CD4-positive, alpha-beta T cell treated with Interferon gamma for 1 hour (primary cell): ENCODE measurements at regions not wholly inside any gene's neighbourhood (a gene's known extent, or its start where the extent isn't known, plus 50 kb on each side); places are given as distances from the start of the nearest gene placed in this dataset.

Experiments used
- DNase-seq: peaks from one replicate; pipeline ENCODE4 v3.0.0-alpha.2; 2020

GRCh38 chr12:127297327-127297726 is 969.6 kb upstream of the TMEM132C start:
- no peak for DNase-seq

- no peak for DNase-seq
Observed at GRCh38 chr12:127300075-127300474, 966.9 kb upstream of the TMEM132C start.

- no peak for DNase-seq
Observed at GRCh38 chr12:127300753-127301152, 966.2 kb upstream of the TMEM132C start.

DNA sequence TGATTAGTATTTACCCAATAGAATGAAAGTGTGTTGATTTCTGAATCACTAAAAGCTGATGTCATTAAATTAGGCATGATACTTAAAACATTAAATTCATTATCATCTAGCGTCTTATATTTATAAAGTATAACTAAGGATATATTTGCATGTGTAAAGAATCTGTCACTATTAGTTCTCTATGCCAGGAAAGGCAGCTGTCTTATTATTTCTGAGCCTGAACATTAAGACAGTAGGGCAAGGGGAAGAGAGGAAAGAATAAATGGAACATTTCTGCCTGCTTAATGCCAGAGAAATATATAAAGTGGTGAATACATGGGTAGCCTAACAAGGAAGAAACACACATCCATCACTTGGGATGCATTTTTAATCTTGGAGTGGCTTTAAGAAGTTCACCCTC is 965.1 kb upstream of the TMEM132C start:
- no peak for DNase-seq

- DNase-seq = no peak
Observed at GRCh38 chr12:127304751-127305725, 961.9 kb upstream of the TMEM132C start.

DNA sequence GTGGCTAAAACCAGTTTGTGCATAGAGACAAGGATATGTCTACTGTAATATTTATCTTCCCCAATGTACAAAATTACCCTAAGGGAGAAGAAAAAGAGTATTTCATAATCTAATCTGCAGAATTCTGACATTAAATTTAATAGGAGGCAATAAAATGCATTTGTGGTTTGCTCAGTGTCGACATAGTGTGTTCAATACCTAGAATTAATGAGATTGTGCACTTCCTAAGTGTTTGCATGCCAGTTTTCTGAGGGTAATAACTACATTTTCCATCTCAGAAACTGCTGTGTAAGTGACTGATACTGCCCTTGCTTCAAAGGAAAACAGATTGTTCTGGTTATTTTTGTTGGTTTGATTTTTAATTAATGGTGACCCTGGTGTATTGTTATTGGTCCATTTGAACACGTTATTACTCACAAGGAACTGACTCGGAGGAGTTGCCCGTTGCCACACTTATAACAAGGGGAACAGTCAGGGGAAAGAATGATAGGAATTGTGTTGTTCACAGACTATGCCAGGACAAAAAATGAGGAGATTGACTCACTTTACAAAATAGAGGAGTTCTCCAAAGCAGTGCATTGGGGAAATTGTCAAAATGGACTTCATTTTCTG is 960.3 kb upstream of the TMEM132C start:
- no peak for DNase-seq

GRCh38 chr12:127307528-127307927 is 959.4 kb upstream of the TMEM132C start:
- no peak for DNase-seq

DNA sequence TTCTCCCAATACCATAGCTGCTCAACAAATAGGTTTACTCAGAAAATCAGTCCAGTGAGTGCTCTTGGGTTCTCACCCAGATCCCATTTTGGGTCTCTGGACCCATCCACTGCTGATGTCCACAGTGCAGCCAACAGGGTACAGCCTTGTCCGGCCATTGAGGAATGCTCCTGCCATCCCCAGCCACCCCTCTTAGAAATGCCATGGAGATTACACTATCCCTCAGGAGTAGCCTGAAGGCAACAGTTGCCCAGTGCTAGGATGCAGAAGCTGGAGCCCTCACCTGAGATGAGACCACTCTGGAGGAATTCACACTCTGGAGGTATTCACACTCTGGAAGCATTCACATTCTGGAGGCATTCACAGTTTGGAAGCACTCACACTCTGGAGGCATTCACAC is 958.8 kb upstream of the TMEM132C start:
- no peak for DNase-seq

- no peak for DNase-seq
Observed at GRCh38 chr12:127310548-127310947, 956.4 kb upstream of the TMEM132C start.

GRCh38 chr12:127311720-127312364 is 955.1 kb upstream of the TMEM132C start:
- DNase-seq = no peak

- no peak for DNase-seq
Observed at GRCh38 chr12:127324681-127325080, 942.3 kb upstream of the TMEM132C start.

DNA sequence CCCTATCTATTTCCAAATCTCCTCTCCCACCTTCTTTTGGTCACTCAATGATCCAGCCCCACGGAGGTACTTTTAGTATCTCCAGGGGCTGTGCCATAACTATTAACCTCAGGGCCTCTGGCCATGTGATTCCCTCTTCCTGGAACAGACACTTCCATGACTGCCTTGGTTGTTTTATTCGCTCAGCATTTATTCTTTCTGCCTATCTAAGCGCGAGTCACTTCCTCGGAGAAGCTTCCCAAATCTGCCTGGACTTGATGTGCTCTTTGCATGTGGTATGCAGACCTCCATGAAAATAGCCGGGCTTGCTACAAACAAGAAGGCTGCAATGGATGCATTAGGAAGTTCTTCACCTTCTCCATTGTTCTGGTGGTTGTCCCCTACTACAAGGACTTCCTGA is 939.0 kb upstream of the TMEM132C start:
- DNase-seq = no peak

GRCh38 chr12:127328867-127329266 is 938.1 kb upstream of the TMEM132C start:
- no peak for DNase-seq

DNA sequence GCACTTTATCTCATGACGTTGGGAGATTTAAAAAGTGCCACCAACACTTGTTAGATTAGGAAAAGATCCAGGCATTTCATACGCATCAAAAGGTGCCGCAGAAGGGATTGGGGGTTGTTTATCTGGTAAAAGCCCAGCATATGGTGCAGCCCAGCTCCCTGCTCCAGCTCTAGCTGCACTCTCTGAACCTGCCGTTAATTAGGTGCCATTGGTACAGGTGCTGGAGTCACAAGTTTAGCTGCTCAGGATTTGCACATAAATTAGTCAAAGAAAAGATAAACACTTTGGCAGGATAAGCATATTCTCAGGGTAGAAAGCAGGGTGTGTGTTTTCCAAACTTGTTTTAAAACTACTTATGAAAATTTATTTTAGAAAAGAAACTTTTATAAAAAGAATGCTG is 932.6 kb upstream of the TMEM132C start:
- DNase-seq = no peak

GRCh38 chr12:127334912-127335644 is 931.9 kb upstream of the TMEM132C start:
- no peak for DNase-seq

- DNase-seq = no peak
Observed at GRCh38 chr12:127336416-127336815, 930.6 kb upstream of the TMEM132C start.

- no peak for DNase-seq
Observed at GRCh38 chr12:127339065-127339464, 927.9 kb upstream of the TMEM132C start.

GRCh38 chr12:127340381-127340780 is 926.6 kb upstream of the TMEM132C start:
- no peak for DNase-seq

- DNase-seq = no peak
Observed at GRCh38 chr12:127342861-127343260, 924.1 kb upstream of the TMEM132C start.

GRCh38 chr12:127343940-127344339 is 923.0 kb upstream of the TMEM132C start:
- DNase-seq = no peak

DNA sequence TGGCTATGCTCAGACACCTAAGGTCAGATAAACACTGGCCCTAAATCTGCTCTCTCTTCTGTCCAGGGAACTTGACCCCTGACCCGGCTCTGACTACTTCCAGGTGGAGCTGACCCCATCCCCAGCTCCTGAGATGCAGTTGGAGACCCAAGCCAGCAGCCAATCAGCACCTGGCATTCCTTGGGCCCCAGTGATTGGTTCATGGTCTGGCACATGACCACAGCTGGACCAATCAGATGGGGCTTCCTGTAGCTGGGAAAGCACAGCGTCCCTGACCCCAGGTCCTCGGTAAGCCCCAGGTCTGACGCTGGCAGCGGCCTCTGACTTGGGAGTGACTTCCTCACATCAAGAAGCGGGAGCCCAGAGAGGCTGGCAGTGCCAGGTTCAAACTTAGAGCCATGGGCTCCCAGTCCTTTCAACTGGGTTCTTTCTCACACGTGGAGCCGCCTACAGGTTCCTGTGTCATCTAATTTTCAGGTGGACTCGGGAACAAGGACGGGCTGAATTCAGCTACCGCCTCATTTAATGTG is 915.4 kb upstream of the TMEM132C start:
- DNase-seq = no peak

DNA sequence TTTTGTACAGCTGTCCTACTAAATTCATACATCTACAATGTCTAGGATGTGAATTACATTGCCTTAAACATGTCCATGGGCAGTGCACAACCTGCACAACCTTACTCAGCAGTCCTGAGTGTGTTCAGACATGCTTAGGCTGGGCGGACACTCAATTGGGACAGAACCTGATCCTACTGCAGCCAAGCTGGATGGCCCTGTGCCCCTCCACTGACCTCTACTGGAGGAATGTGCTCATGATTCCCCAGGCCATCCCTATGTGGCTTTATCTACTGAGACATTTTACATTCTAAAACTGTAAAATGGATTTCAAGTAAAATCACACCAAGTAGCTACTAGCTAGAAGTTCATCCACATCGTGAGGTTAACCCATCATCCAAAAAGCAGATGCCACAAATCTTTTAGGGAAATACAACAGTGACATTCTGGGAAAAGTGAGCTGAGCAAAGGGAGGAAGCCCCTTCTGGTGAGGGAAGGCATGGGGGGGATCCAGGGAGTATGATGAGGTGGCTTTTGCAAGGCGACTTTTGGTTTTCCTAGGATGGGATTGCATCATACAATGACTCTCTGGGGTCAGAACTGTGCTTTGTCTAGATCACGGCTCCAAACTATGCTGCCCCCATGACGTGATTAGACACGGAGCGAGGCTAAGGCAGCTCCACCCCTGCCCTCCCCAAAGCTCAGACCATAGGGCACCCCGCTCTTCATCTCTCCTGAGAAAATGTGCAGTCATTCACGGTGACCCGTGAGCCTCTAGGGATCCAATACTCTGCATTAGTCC is 911.7 kb upstream of the TMEM132C start:
- no peak for DNase-seq
